A549 (cell line): ENCODE measurements at regions not wholly inside any gene's neighbourhood (a gene's known extent, or its start where the extent isn't known, plus 50 kb on each side); places are given as distances from the start of the nearest gene placed in this dataset.

ENCODE experiments used
- ATAC-seq, 2 experiments: fragments of 200-7000 bp in 1 of 2; fragments of >200 bp in 1 of 2; cut with Nextera tagmentation in 1 of 2; cut with Tn5 transposase in 1 of 2; 3 replicates each; pipeline versions ENCODE4 v1.8.0 to v1.9.1; 2018 to 2020; ENCODE audit warnings: mild to moderate bottlenecking in 1 of 2, moderate library complexity in 1 of 2
- CTCF ChIA-PET: fragments of 300-600 bp; sonication (Branson Sonifier 250); formaldehyde crosslinking; extraction: SDS; loops from one replicate; lab custom pipeline; 2021; ENCODE audit warnings: antibody characterized with exemption, inconsistent platforms; lab: Yijun Ruan, JAX
- POLR2A ChIA-PET: fragments of 350-600 bp; formaldehyde crosslinking; extraction: SDS; loops from one replicate; lab custom pipeline; 2021; ENCODE audit warnings: antibody characterized with exemption, inconsistent platforms; lab: Yijun Ruan, JAX
- DNase-seq, 2 experiments: peaks; one replicate each; pipeline versions ENCODE4 v3.0.0 to v3.0.0-alpha.2; 2011 to 2016; ENCODE audit warnings: low read depth in 1 of 2, low spot score in 1 of 2
- FAIRE-seq: peaks from 2 replicates; lab custom pipeline; 2011; peaks lifted over from hg19 to GRCh38; lab: Jason Lieb, UNC
- H3K27ac ChIP-seq, 2 experiments: fragments of >200 bp; sonication (Bioruptor Twin); formaldehyde crosslinking; 3 replicates each; pipeline ENCODE4 v1.5.1; 2016 to 2017
- H3K4me1 ChIP-seq: fragments of >200 bp; sonication (Bioruptor Twin); formaldehyde crosslinking; 3 replicates; pipeline ENCODE4 v1.6.1; 2016
- H3K4me2 ChIP-seq: fragments of >200 bp; sonication (Bioruptor Twin); formaldehyde crosslinking; 3 replicates; pipeline ENCODE4 v1.6.1; 2016
- H3K4me3 ChIP-seq: fragments of >200 bp; sonication (Bioruptor Twin); formaldehyde crosslinking; 3 replicates; pipeline ENCODE4 v1.5.1; 2016
- H3K9me3 ChIP-seq: fragments of >200 bp; sonication (Bioruptor Twin); formaldehyde crosslinking; 3 replicates; pipeline ENCODE4 v1.6.1; 2016
- BCL3 ChIP-seq: fragments of >200 bp; sonication (Bioruptor Twin); formaldehyde crosslinking; IDR thresholded peaks from 3 replicates; pipeline ENCODE4 v1.6.1; 2016
- BHLHE40 ChIP-seq: IDR thresholded peaks from 2 replicates; pipeline ENCODE4 v1.6.1; 2012; ENCODE audit warnings: low read depth, low read length, inconsistent platforms
- CEBPB ChIP-seq, 2 experiments: fragments of >200 bp in 1 of 2; sonication (Bioruptor Twin) in 1 of 2; formaldehyde crosslinking in 1 of 2; IDR thresholded peaks; 2 replicates each; pipeline ENCODE4 v1.6.1; 2012 to 2016
- EHF ChIP-seq: fragments of 250-450 bp; sonication (Bioruptor Pico); IDR thresholded peaks from 2 replicates; pipeline ENCODE4 v1.5.0; 2020; ENCODE audit warnings: mild to moderate bottlenecking
- HES2 ChIP-seq: fragments of >200 bp; sonication (Bioruptor Twin); formaldehyde crosslinking; IDR thresholded peaks from 2 replicates; pipeline ENCODE4 v1.6.1; 2016
- HOXA7 ChIP-seq: fragments of 250-450 bp; sonication (Bioruptor Pico); IDR thresholded peaks from 2 replicates; pipeline ENCODE4 v1.5.0; 2020; ENCODE audit warnings: mild to moderate bottlenecking, moderate library complexity
- HOXB5 ChIP-seq: fragments of 250-450 bp; sonication (Bioruptor Pico); IDR thresholded peaks from 2 replicates; pipeline ENCODE4 v1.5.0; 2020; ENCODE audit warnings: mild to moderate bottlenecking, moderate library complexity
- MAZ ChIP-seq: fragments of 150-350 bp; IDR thresholded peaks from 2 replicates; pipeline ENCODE4 v1.6.1; 2014; ENCODE audit warnings: antibody characterized with exemption, low read depth, low read length, borderline replicate concordance
- MYC ChIP-seq: IDR thresholded peaks from 2 replicates; pipeline ENCODE4 v1.6.1; 2012; ENCODE audit warnings: mild to moderate bottlenecking, inconsistent platforms, low read length, improper control_type of control experiment, borderline replicate concordance
- NPAS2 ChIP-seq: fragments of 250-450 bp; sonication (Bioruptor Pico); IDR thresholded peaks from 2 replicates; pipeline ENCODE4 v1.8.0; 2022; ENCODE audit warnings: mild to moderate bottlenecking, moderate library complexity, borderline replicate concordance
- POLR2AphosphoS2 ChIP-seq: conservative IDR thresholded peaks from 2 replicates; pipeline ENCODE4 v1.6.1; 2012; ENCODE audit warnings: low read length, improper control_type of control experiment, inconsistent platforms
- RARB ChIP-seq: fragments of 250-450 bp; sonication (Bioruptor Pico); IDR thresholded peaks from 2 replicates; pipeline ENCODE4 v1.8.0; 2021; ENCODE audit warnings: mild to moderate bottlenecking, moderate library complexity
- RNF2 ChIP-seq: fragments of 200-600 bp; sonication (generic); IDR thresholded peaks from 2 replicates; pipeline ENCODE4 v1.6.1; 2016; ENCODE audit warnings: low read depth, mild to moderate bottlenecking, antibody characterized with exemption, moderate library complexity, borderline replicate concordance
- TFCP2L1 ChIP-seq: fragments of 250-450 bp; sonication (Bioruptor Pico); IDR thresholded peaks from 2 replicates; pipeline ENCODE4 v1.5.0; 2021; ENCODE audit warnings: mild to moderate bottlenecking
- ZFP36 ChIP-seq: fragments of 450-650 bp; IDR thresholded peaks from 2 replicates; pipeline ENCODE4 v1.6.1; 2014; ENCODE audit warnings: borderline replicate concordance; ENCODE audit not compliant: partially characterized antibody
- WGBS: methylation state at CpG from one replicate; pipeline ENCODE4 v1.1.6; 2017; ENCODE audit errors: missing lambda C conversion rate; 5-methylcytosine and 5-hydroxymethylcytosine counted together
- TF ChIP-seq, protein P1 (sequence below): IDR thresholded peaks from 2 replicates; pipeline ENCODE4 v1.6.1; 2012; ENCODE audit warnings: low read depth, borderline replicate concordance
- TF ChIP-seq, protein P2 (sequence below): fragments of 250-450 bp; sonication (Bioruptor Pico); IDR thresholded peaks from 2 replicates; pipeline ENCODE4 v1.5.0; 2021; ENCODE audit warnings: mild to moderate bottlenecking, moderate library complexity, borderline replicate concordance

GRCh38 chr12:66885115-66885875 lies 206.4 kb upstream of the GRIP1 start:
- H3K4me2 ChIP-seq = no peak overlapping the region
- FAIRE-seq = no peak
- H3K27ac ChIP-seq = no peak overlapping the region
- ChIA-PET CTCF (interaction anchor here (2.1 kb wide), 1 partner anchor 8 kb away, joined by 4 read pairs; no protein-coding TSS in a partner anchor), POLR2A (no interaction called here)
- WGBS = 68% methylated on average over 13 of the region's 13 CpGs
- H3K4me3 ChIP-seq = no peak overlapping the region
- no peaks in the 10 kb centered on the region for H3K9me3 ChIP-seq
- ATAC-seq = no peak
- H3K4me1 ChIP-seq = no peaks in the 10 kb centered on the region
- no peak for DNase-seq
- TF ChIP-seq, protein P1, sequence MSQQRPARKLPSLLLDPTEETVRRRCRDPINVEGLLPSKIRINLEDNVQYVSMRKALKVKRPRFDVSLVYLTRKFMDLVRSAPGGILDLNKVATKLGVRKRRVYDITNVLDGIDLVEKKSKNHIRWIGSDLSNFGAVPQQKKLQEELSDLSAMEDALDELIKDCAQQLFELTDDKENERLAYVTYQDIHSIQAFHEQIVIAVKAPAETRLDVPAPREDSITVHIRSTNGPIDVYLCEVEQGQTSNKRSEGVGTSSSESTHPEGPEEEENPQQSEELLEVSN = no peak
- TF ChIP-seq RARB (CRISPR knock-in tag) = no peak
- TF ChIP-seq MAZ = no peak
- no peak for TF ChIP-seq BCL3
- TF ChIP-seq, protein P2, sequence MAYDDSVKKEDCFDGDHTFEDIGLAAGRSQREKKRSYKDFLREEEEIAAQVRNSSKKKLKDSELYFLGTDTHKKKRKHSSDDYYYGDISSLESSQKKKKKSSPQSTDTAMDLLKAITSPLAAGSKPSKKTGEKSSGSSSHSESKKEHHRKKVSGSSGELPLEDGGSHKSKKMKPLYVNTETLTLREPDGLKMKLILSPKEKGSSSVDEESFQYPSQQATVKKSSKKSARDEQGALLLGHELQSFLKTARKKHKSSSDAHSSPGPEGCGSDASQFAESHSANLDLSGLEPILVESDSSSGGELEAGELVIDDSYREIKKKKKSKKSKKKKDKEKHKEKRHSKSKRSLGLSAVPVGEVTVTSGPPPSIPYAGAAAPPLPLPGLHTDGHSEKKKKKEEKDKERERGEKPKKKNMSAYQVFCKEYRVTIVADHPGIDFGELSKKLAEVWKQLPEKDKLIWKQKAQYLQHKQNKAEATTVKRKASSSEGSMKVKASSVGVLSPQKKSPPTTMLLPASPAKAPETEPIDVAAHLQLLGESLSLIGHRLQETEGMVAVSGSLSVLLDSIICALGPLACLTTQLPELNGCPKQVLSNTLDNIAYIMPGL (CRISPR knock-in tag) = no peak
- TF ChIP-seq CEBPB (IDR thresholded peaks at IDR 0.05) = no peak
- TF ChIP-seq BHLHE40 = no peak
- no peak for TF ChIP-seq ZFP36
- no peak for TF ChIP-seq HOXA7
- TF ChIP-seq EHF = no peak
- TF ChIP-seq HOXB5 (CRISPR knock-in tag) = no peak
- no peak for TF ChIP-seq HES2
- no peak for TF ChIP-seq TFCP2L1 (CRISPR knock-in tag)
- TF ChIP-seq MYC = no peak

DNA sequence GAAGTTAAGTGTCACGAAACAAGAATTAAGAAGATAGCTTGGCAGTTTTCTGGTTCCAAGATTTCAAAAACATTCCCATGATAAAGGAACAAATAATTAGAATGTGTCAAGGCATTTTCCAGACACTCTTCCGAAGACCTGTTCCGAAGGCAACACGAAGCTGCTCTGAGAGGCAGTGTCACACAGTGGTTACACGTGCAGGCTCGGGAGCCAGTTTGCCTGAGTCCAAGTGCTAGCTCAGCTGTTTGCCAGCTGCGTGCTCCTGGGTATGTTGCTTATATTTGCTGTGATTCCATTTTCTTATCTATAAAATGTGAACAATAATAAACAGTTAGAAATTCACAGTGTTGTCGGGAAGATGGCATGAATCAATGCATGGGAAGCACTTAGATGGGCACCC lies 217.9 kb upstream of the GRIP1 start:
- H3K27ac ChIP-seq = no peak overlapping the region
- POLR2A ChIA-PET = no interaction called here
- no peak overlapping the region for H3K4me3 ChIP-seq
- no peak for TF ChIP-seq ZFP36
- TF ChIP-seq MAZ = no peak
- TF ChIP-seq, protein P1 = no peak
- TF ChIP-seq NPAS2 (CRISPR knock-in tag) = no peak
- TF ChIP-seq POLR2AphosphoS2 = no peak
- no peak for TF ChIP-seq CEBPB (IDR thresholded peaks at IDR 0.05)
- TF ChIP-seq RNF2 = no peak
- TF ChIP-seq, all 56 proteins: peak for 0
- ATAC-seq (no peak), FAIRE-seq (no peak), DNase-seq (no peak)
- no peaks in the 10 kb centered on the region for H3K4me1 ChIP-seq
- no peak overlapping the region for H3K4me2 ChIP-seq
- 47% methylated on average over 8 of the region's 8 CpGs for WGBS
- CTCF ChIA-PET = no interaction called here
- H3K9me3 ChIP-seq = no peaks in the 10 kb centered on the region
